Stomach (tissue), 8 donors: ENCODE measurements at regions not wholly inside any gene's neighbourhood (a gene's known extent, or its start where the extent isn't known, plus 50 kb on each side); places are given as distances from the start of the nearest gene placed in this dataset.

Source experiments
- DNase-seq, 2 donors: peaks; one replicate each; pipeline versions ENCODE4 v3.0.0 to v3.0.0-alpha.2; 2013 to 2019
- H3K27ac ChIP-seq, 5 donors: fragments of 200-600 bp in 4 of 5; sonication (generic) in 4 of 5; one replicate each; pipeline ENCODE4 v1.5.1; 2013 to 2019; ENCODE audit warnings: mild to moderate bottlenecking in 1 of 5, moderate library complexity in 1 of 5
- H3K27me3 ChIP-seq, 3 donors: fragments of 200-600 bp; sonication (generic); one replicate each; pipeline ENCODE4 v1.5.1; 2017 to 2019; ENCODE audit warnings: mixed run types in 1 of 3
- H3K36me3 ChIP-seq, 4 donors: fragments of 200-600 bp; sonication (generic); 1 replicate in 3 of 4; 2 replicates in 1 of 4; pipeline ENCODE4 v1.5.1; 2016 to 2019
- H3K4me1 ChIP-seq, 4 donors: fragments of 200-600 bp; sonication (generic); one replicate each; pipeline ENCODE4 v1.5.1; 2016 to 2019
- H3K4me3 ChIP-seq, 4 donors: fragments of 200-600 bp; sonication (generic) in 3 of 4; one replicate each; pipeline ENCODE4 v1.5.1; 2016 to 2019; ENCODE audit warnings: mild to moderate bottlenecking in 1 of 4
- H3K9me3 ChIP-seq, 4 donors: fragments of 200-600 bp; sonication (generic); one replicate each; pipeline ENCODE4 v1.5.1; 2016 to 2019
- CTCF ChIP-seq, 7 experiments: fragments of 450-650 bp in 4 of 7; fragments of 200-600 bp in 3 of 7; sonication (generic) in 3 of 7; IDR thresholded peaks; one replicate each; pipeline ENCODE4 v1.5.1; 2016 to 2019; ENCODE audit warnings: antibody characterized with exemption in 7 of 7, control low read depth in 2 of 7, mild to moderate bottlenecking in 1 of 7
- EP300 ChIP-seq: sonication (generic); formaldehyde crosslinking; IDR thresholded peaks from one replicate; pipeline ENCODE4 v1.6.1; 2017; ENCODE audit warnings: antibody characterized with exemption
- POLR2A ChIP-seq, 4 donors: fragments of 450-650 bp; IDR thresholded peaks; one replicate each; pipeline ENCODE4 v1.6.1; 2016; ENCODE audit warnings: antibody characterized with exemption in 4 of 4, control low read depth in 2 of 4, mild to moderate bottlenecking in 1 of 4, moderate library complexity in 1 of 4
- POLR2AphosphoS5 ChIP-seq, 3 donors: sonication (generic); formaldehyde crosslinking; IDR thresholded peaks; one replicate each; pipeline ENCODE4 v1.6.1; 2016; ENCODE audit warnings: antibody characterized with exemption in 3 of 3
- WGBS, 5 donors: extraction: QIAGEN DNeasy Blood & Tissue Kit in 3 of 5; methylation state at CpG; one replicate each; pipeline versions ENCODE4 v1.1.5 to v1.1.7; 2013 to 2018; 5-methylcytosine and 5-hydroxymethylcytosine counted together
- intact Hi-C: fragments of 100-400 bp; cut with DNase I; formaldehyde crosslinking; loops from one replicate; pipeline ENCODE4 v1.15.1; 2023; ENCODE audit warnings: low total_unique reads
- donor health status: healthy with polysubstance abuse.
- donor health status: Bipolar disorder and iron deficiency.
- donor health status: healthy.

DNA sequence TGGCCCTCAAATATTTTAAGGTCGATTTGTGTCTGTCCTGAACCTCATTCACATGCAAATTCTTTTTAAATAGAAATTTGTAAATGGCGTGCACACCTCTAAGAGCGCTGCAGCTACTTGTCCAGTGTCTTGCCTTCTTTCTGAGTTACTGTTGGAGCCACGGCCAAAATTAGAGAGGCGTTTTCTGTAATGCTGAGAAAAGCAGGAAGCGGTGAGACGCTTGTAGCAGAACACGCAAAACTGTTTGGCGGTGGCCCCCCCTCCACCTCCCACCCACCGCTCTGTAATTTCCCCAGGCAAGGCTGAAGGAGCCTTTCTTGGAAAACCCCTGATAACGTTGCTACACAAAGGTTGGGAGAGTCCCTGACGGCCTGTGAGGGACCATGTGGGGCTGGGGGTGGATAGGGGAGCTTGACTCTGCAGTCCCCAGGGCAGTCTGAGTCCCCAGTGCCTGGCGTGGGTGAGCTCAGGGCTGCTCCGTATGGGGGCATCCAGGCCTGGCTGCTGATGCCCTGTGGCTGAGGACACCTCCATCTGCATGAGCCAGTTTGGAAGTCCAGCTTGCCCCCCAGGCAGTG lies 96.5 kb downstream of the GADD45G start:
- peak in 1 of 2 donors; percentile 71 for DNase-seq
- TF ChIP-seq CTCF (IDR thresholded peaks at IDR 0.05): no peak
- no peak for TF ChIP-seq POLR2AphosphoS5 (IDR thresholded peaks at IDR 0.05)
- TF ChIP-seq EP300: no peak
- TF ChIP-seq POLR2A (IDR thresholded peaks at IDR 0.05): no peak
- no peaks in the 10 kb centered on the region for H3K9me3 ChIP-seq
- WGBS, 5 donors: 30 to 52% (median 40%) methylated on average over 14 of the region's 14 CpGs
- H3K27ac ChIP-seq: no peak overlapping the region
- H3K36me3 ChIP-seq: no peaks in the 10 kb centered on the region
- intact Hi-C loops: no loop called here
- H3K4me3 ChIP-seq: no peak overlapping the region
- H3K27me3 ChIP-seq: no peaks in the 10 kb centered on the region
- peaks cover 0 to 9% (median 0%) of the 10 kb centered on the region in 4 donors for H3K4me1 ChIP-seq

DNA sequence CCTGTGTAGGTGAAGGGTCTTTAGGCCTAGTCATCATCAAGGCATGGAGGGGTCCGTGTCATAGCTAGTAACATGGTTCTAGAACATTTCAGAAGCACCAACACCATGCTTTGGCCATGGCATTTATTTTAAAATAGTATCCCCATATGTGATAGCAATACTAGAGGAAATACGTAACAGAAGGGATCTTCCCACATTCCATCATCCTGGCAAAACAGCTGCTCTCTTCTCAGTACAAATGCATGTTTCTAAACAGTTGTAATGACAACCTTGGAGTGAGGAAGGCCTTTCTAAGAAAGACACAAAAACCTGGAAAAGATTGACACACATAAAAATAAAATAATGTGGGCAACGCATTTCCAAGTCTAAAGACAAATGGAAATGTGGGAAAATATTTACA lies 97.6 kb downstream of the GADD45G start:
- peaks cover 0 to 9% (median 0%) of the 10 kb centered on the region in 4 donors for H3K4me1 ChIP-seq
- no peaks in the 10 kb centered on the region for H3K36me3 ChIP-seq
- DNase-seq: peak in 1 of 2 donors; percentile 37
- no peaks in the 10 kb centered on the region for H3K9me3 ChIP-seq
- intact Hi-C loops: no loop called here
- TF ChIP-seq CTCF (IDR thresholded peaks at IDR 0.05): no peak
- no peak for TF ChIP-seq POLR2AphosphoS5 (IDR thresholded peaks at IDR 0.05)
- TF ChIP-seq EP300: no peak
- TF ChIP-seq POLR2A (IDR thresholded peaks at IDR 0.05): no peak
- 81 to 94% (median 90%) methylated on average over 3 of the region's 3 CpGs for WGBS, 5 donors
- H3K4me3 ChIP-seq: no peak overlapping the region
- no peak overlapping the region for H3K27ac ChIP-seq
- no peaks in the 10 kb centered on the region for H3K27me3 ChIP-seq

DNA sequence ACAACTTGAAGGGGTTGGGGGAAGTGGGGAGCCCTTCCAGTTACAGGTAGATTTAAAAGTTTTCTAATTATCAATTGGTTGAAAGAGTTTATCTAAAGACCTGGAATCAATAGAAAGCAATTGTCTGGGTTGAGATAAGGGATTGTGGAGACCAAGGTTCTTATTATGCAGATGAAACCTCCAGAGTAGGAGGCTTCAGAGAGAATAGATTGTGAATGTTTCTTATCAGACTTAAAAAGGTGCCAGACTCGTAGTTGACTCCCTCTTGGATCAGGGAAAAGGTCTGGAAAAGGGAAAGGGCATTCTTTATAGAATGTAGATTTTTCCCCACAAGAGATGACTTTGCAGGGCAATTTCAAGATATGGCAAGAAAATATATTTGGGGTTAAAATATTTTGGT lies 100.8 kb downstream of the GADD45G start:
- WGBS, 5 donors: 0 to 32% (median 0%) methylated on average over 1 of the region's 1 CpG
- intact Hi-C loops: no loop called here

GRCh38 chr9:89706086-89706485 lies 101.3 kb downstream of the GADD45G start:
- intact Hi-C loops: no loop called here
- no peak overlapping the region for H3K4me3 ChIP-seq
- DNase-seq: no peak
- peaks cover 0 to 16% (median 5%) of the 10 kb centered on the region in 4 donors for H3K4me1 ChIP-seq
- H3K27ac ChIP-seq: no peak overlapping the region
- H3K36me3 ChIP-seq: no peaks in the 10 kb centered on the region
- no peak for TF ChIP-seq EP300
- TF ChIP-seq POLR2AphosphoS5 (IDR thresholded peaks at IDR 0.05): no peak
- TF ChIP-seq CTCF (IDR thresholded peaks at IDR 0.05): no peak
- TF ChIP-seq POLR2A (IDR thresholded peaks at IDR 0.05): no peak
- H3K9me3 ChIP-seq: no peaks in the 10 kb centered on the region
- H3K27me3 ChIP-seq: no peaks in the 10 kb centered on the region
- 52 to 60% (median 56%) methylated on average over 3 of the region's 3 CpGs for WGBS, 5 donors

More for the DNA sequence above, 100.8 kb downstream of the GADD45G start:
- no peaks in the 10 kb centered on the region for H3K9me3 ChIP-seq
- no peaks in the 10 kb centered on the region for H3K36me3 ChIP-seq
- no peak overlapping the region for H3K27ac ChIP-seq
- no peaks in the 10 kb centered on the region for H3K27me3 ChIP-seq
- DNase-seq: no peak
- TF ChIP-seq POLR2A (IDR thresholded peaks at IDR 0.05): no peak
- no peak for TF ChIP-seq CTCF (IDR thresholded peaks at IDR 0.05)
- no peak for TF ChIP-seq POLR2AphosphoS5 (IDR thresholded peaks at IDR 0.05)
- no peak for TF ChIP-seq EP300
- peaks cover 0 to 15% (median 1%) of the 10 kb centered on the region in 4 donors for H3K4me1 ChIP-seq
- no peak overlapping the region for H3K4me3 ChIP-seq
